OCI-LY1 (cell line): ENCODE measurements at regions not wholly inside any gene's neighbourhood (a gene's known extent, or its start where the extent isn't known, plus 50 kb on each side); places are given as distances from the start of the nearest gene placed in this dataset.

ENCODE experiments used
- EZH2 ChIP-seq: fragments of 200-600 bp; sonication (generic), shearing (Covaris generic); IDR thresholded peaks from 2 replicates; pipeline ENCODE4 v1.8.0; 2017; ENCODE audit warnings: borderline replicate concordance, mixed run types, mild to moderate bottlenecking, antibody characterized with exemption, low read length, moderate library complexity, mixed read lengths
- TF ChIP-seq, protein P1 (sequence below): fragments of 200-600 bp; sonication (generic), shearing (Covaris generic); IDR thresholded peaks from 2 replicates; pipeline ENCODE4 v1.5.1; 2017; ENCODE audit warnings: mild to moderate bottlenecking, antibody characterized with exemption, low read length, moderate library complexity, mixed read lengths

DNA sequence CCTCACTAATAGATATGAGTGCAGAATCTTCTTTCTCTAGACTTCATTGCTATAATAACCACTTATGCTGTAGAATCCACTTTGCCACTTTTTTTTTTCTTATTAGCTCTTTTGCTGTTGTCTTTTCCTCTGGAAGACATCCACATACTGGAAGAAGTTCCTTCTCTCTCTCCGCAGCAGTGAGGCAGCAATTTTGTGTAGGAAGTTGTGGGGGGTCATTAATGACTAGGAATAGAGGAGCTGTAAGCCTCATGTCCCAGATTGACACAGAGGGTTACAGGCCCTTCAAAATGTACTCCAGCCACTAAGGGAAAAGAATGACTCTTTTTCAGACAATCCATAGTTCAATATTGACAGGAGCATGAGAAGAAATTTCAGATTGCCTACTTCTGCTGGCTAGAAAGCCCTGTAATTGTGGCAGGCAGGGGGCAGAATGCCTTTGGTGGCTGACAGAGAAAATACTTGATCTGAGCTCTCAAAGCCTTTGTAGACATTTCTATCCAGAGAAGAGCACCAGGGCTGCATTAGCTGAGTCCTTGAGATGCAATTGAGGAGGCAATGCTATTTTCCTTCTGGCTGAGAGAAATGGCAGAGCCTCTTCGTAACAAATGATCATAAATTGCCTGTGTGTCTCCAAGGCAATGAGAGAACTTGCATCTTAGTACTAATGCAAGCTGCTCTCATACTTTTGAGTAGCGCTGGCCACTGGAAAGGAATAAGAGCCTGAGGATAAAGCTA lies 856.2 kb downstream of the STIM2 start:
- TF ChIP-seq, protein P1, sequence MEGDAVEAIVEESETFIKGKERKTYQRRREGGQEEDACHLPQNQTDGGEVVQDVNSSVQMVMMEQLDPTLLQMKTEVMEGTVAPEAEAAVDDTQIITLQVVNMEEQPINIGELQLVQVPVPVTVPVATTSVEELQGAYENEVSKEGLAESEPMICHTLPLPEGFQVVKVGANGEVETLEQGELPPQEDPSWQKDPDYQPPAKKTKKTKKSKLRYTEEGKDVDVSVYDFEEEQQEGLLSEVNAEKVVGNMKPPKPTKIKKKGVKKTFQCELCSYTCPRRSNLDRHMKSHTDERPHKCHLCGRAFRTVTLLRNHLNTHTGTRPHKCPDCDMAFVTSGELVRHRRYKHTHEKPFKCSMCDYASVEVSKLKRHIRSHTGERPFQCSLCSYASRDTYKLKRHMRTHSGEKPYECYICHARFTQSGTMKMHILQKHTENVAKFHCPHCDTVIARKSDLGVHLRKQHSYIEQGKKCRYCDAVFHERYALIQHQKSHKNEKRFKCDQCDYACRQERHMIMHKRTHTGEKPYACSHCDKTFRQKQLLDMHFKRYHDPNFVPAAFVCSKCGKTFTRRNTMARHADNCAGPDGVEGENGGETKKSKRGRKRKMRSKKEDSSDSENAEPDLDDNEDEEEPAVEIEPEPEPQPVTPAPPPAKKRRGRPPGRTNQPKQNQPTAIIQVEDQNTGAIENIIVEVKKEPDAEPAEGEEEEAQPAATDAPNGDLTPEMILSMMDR = no peak
- no peak for TF ChIP-seq EZH2
